Gastroesophageal sphincter (tissue), 3 donors: ENCODE measurements at regions not wholly inside any gene's neighbourhood (a gene's known extent, or its start where the extent isn't known, plus 50 kb on each side); places are given as distances from the start of the nearest gene placed in this dataset.
A peak's percentile ranks its signal among the peaks of the same experiment; 100 is the strongest.

Experiments used
- POLR2A ChIP-seq, 2 donors: fragments of 450-650 bp; IDR thresholded peaks; one replicate each; pipeline ENCODE4 v1.6.1; 2017; ENCODE audit warnings: antibody characterized with exemption in 2 of 2, mild to moderate bottlenecking in 2 of 2, moderate library complexity in 1 of 2
- TF ChIP-seq, protein P1 (sequence below), 4 experiments: fragments of 200-600 bp in 2 of 4; fragments of 450-650 bp in 2 of 4; sonication (generic) in 1 of 4; IDR thresholded peaks; one replicate each; pipeline ENCODE4 v1.5.1; 2017 to 2019; ENCODE audit warnings: antibody characterized with exemption in 4 of 4, mild to moderate bottlenecking in 2 of 4, moderate library complexity in 2 of 4

DNA sequence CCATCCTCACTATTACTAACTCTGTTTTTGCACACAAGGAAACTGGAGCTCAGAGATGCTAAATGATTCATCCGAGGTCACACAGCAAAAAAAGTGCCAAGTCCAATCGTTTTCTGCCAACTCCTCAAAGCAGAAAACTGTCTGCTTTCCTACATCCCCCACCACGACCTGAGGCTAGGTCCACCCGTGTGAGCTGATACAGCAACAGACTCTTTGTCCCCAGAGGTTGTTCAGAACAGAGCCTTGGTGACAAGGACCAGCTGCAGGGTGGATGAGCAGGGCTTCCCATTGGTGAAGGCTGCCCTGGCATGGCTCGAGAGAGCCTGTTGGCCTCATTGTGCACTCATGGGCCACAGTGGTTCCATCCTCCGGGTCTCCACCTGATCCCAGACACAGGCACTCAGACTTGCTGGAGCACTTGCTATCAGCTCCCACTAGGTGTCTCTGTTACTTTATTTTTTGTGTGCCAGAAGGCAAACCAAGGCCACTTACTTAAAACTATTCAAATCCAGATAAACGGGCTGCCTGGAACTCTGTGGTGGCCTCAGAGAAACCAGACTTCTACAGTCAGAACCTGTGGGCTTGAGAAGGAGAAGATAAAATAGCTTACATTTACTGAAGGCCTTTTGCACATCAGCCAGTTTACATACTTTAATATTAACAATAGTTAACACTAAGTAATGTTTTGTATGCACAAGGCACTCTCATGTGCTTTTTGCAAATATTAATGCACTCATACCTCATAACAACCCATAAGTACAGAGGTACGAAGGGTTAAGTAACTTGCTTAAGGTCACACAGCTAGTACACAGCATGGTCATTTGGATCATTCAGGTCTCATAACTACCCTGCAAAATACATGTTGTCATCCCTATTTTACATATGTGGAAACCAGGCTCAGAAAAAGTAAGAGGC lies 62.9 kb upstream of the CTIF start:
- no peak for TF ChIP-seq POLR2A (IDR thresholded peaks at IDR 0.05)
- TF ChIP-seq, protein P1, sequence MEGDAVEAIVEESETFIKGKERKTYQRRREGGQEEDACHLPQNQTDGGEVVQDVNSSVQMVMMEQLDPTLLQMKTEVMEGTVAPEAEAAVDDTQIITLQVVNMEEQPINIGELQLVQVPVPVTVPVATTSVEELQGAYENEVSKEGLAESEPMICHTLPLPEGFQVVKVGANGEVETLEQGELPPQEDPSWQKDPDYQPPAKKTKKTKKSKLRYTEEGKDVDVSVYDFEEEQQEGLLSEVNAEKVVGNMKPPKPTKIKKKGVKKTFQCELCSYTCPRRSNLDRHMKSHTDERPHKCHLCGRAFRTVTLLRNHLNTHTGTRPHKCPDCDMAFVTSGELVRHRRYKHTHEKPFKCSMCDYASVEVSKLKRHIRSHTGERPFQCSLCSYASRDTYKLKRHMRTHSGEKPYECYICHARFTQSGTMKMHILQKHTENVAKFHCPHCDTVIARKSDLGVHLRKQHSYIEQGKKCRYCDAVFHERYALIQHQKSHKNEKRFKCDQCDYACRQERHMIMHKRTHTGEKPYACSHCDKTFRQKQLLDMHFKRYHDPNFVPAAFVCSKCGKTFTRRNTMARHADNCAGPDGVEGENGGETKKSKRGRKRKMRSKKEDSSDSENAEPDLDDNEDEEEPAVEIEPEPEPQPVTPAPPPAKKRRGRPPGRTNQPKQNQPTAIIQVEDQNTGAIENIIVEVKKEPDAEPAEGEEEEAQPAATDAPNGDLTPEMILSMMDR (IDR thresholded peaks at IDR 0.05), result peak; percentile 70 to 91 (median 88)
